Calu3 (cell line): ENCODE measurements at regions not wholly inside any gene's neighbourhood (a gene's known extent, or its start where the extent isn't known, plus 50 kb on each side); places are given as distances from the start of the nearest gene placed in this dataset.

Experiments
- BruUV-seq: library from RNA; stranded (reverse); fragments of 400-500 nt; replicated peaks from 2 replicates; lab custom pipeline; 2021; lab: Mats Ljungman, UMichigan
- CTCF ChIA-PET: fragments of 300-600 bp; sonication (Branson Sonifier 250); formaldehyde crosslinking; loops from one replicate; lab custom pipeline; 2022; ENCODE audit warnings: antibody characterized with exemption; lab: Charles Lee
- DNase-seq: peaks from one replicate; pipeline ENCODE4 v3.0.0; 2022
- H3K27ac Mint-ChIP-seq: one replicate; pipeline ENCODE4 v1.8.0; 2022; ENCODE audit warnings: mixed read lengths; ENCODE audit not compliant: unreplicated experiment
- H3K27me3 Mint-ChIP-seq: one replicate; pipeline ENCODE4 v1.8.0; 2022; ENCODE audit warnings: mixed read lengths; ENCODE audit not compliant: unreplicated experiment
- H3K36me3 Mint-ChIP-seq: one replicate; pipeline ENCODE4 v1.8.0; 2022; ENCODE audit warnings: mild to moderate bottlenecking, moderate library complexity, mixed read lengths; ENCODE audit not compliant: insufficient read depth, unreplicated experiment
- H3K4me1 Mint-ChIP-seq: one replicate; pipeline ENCODE4 v1.8.0; 2022; ENCODE audit warnings: mild to moderate bottlenecking, low read depth, mixed read lengths; ENCODE audit not compliant: unreplicated experiment
- H3K4me3 Mint-ChIP-seq: one replicate; pipeline ENCODE4 v1.8.0; 2022; ENCODE audit warnings: mild to moderate bottlenecking, low read depth, moderate library complexity, mixed read lengths; ENCODE audit not compliant: unreplicated experiment
- H3K9me3 Mint-ChIP-seq: one replicate; pipeline ENCODE4 v1.8.0; 2022; ENCODE audit warnings: low read depth, mixed read lengths; ENCODE audit not compliant: unreplicated experiment
- CTCF ChIP-seq: fragments of 200-600 bp; IDR thresholded peaks from one replicate; pipeline ENCODE4 v1.8.0; 2022; ENCODE audit warnings: antibody characterized with exemption; ENCODE audit not compliant: unreplicated experiment
- intact Hi-C: fragments of 100-400 bp; cut with micrococcal nuclease; formaldehyde crosslinking; loops from one replicate; pipeline ENCODE4 v1.10.0; 2022; ENCODE audit not compliant: unreplicated experiment

GRCh38 chr5:167472566-167473108, 818.8 kb upstream of the WWC1 start:
- no peak for DNase-seq
- H3K36me3 Mint-ChIP-seq, result no peaks in the 10 kb centered on the region
- H3K4me1 Mint-ChIP-seq, result no peaks in the 10 kb centered on the region
- H3K4me3 Mint-ChIP-seq, result no peak overlapping the region
- BruUV-seq, result no TSS peak
- intact Hi-C loops, result no loop called here
- CTCF ChIA-PET, result no interaction called here
- H3K27me3 Mint-ChIP-seq, result no peaks in the 10 kb centered on the region
- H3K27ac Mint-ChIP-seq, result no peak overlapping the region
- TF ChIP-seq CTCF, result no peak
- H3K9me3 Mint-ChIP-seq, result no peaks in the 10 kb centered on the region

GRCh38 chr5:167478188-167478587, 813.3 kb upstream of the WWC1 start:
- BruUV-seq, result no TSS peak
- H3K4me1 Mint-ChIP-seq, result no peaks in the 10 kb centered on the region
- H3K27ac Mint-ChIP-seq, result no peak overlapping the region
- no peak overlapping the region for H3K4me3 Mint-ChIP-seq
- no peak for TF ChIP-seq CTCF
- H3K27me3 Mint-ChIP-seq, result no peaks in the 10 kb centered on the region
- H3K9me3 Mint-ChIP-seq, result no peaks in the 10 kb centered on the region
- intact Hi-C loops, result no loop called here
- CTCF ChIA-PET, result no interaction called here
- DNase-seq, result no peak
- no peaks in the 10 kb centered on the region for H3K36me3 Mint-ChIP-seq

- BruUV-seq, result no TSS peak
These were observed 811.7 kb upstream of the WWC1 start for GRCh38 chr5:167479779-167480178.

GRCh38 chr5:167481345-167481744, 810.1 kb upstream of the WWC1 start:
- Mint-ChIP-seq H3K4me3 (no peak overlapping the region), H3K9me3 (no peaks in the 10 kb centered on the region), H3K36me3 (no peaks in the 10 kb centered on the region), H3K4me1 (no peaks in the 10 kb centered on the region), H3K27ac (no peak overlapping the region), H3K27me3 (no peaks in the 10 kb centered on the region)
- CTCF ChIA-PET, result no interaction called here
- intact Hi-C loops, result no loop called here
- BruUV-seq, result no TSS peak
- no peak for TF ChIP-seq CTCF
- DNase-seq, result no peak

More at GRCh38 chr5:167479779-167480178, 811.7 kb upstream of the WWC1 start:
- intact Hi-C loops, result no loop called here
- DNase-seq, result no peak
- H3K4me3 Mint-ChIP-seq, result no peak overlapping the region
- TF ChIP-seq CTCF, result no peak
- H3K27me3 Mint-ChIP-seq, result no peaks in the 10 kb centered on the region
- CTCF ChIA-PET, result no interaction called here
- H3K36me3 Mint-ChIP-seq, result no peaks in the 10 kb centered on the region
- H3K4me1 Mint-ChIP-seq, result no peaks in the 10 kb centered on the region
- H3K27ac Mint-ChIP-seq, result no peak overlapping the region
- H3K9me3 Mint-ChIP-seq, result no peaks in the 10 kb centered on the region
